HG03521 (cell line): ENCODE measurements at regions not wholly inside any gene's neighbourhood (a gene's known extent, or its start where the extent isn't known, plus 50 kb on each side); places are given as distances from the start of the nearest gene placed in this dataset.
"Not testable (repeated sequence)": the region's sequence is repeated elsewhere in the genome, so short reads cannot be mapped to it uniquely, and the experiment has no call there.

Experiments
- ATAC-seq: cut with Tn5 transposase; IDR thresholded peaks from one replicate; pipeline ENCODE4 v1.9.1; 2021; ENCODE audit warnings: mild to moderate bottlenecking, moderate library complexity; ENCODE audit not compliant: unreplicated experiment

DNA sequence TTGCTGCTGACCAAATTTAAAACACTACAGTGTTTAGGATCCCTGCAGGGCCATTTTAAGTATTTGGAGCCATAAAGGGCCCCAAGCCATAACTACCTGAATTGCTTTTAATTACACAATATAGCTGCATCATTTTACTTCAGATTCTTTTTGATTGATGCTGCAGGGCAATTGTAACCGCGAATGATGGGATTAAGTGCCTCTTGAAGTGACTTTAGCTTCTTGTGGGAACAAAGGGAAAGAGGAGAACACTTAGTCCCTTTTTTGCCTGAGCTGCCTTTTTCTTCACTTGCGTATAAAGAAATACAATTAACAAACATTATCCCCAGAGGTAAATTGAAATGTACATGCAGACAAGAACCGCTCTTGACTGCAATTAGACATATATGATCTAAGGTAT lies 228.5 kb downstream of the ZIC5 start:
- ATAC-seq: no peak

GRCh38 chr13:99741960-99742359 lies 229.6 kb downstream of the ZIC5 start:
- ATAC-seq: no peak

DNA sequence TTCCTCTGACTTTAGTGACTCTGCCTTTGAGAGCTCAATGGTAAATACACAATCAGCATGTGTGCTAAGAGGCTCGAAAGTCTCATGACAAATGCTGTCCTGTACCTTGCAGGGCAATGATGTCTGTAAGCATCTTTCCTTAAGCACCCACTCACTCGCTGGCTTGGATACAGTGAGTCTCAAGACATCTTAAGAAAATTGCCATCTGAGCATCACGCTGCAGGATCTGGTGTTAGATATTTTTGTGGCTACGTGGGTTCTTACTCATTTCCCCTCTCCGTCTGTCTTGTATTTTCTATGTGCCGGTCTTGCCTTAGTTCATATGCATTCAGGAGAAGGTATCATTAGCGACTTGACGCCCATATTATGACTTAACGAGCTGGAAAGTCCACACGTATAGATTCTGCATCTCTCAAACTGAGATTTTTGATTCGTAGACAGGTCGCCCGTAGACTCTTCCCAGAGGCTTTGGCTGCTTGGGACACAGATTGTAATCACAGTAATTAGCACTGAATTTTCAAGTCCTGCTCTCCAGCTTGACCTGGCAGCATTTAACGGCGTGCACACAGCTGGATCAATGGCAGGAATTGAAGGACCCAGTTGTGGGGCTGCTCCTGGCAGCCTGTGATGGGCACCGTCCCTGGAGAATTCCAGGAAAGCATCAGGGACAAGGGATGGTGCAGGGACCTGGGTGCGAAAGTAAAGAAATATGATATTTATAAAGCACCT lies 231.2 kb downstream of the ZIC5 start:
- no peak for ATAC-seq

- no peak for ATAC-seq
These were observed 232.9 kb downstream of the ZIC5 start for GRCh38 chr13:99738626-99739025.

- ATAC-seq: no peak
These were observed 233.9 kb downstream of the ZIC5 start for GRCh38 chr13:99737481-99738245.

DNA sequence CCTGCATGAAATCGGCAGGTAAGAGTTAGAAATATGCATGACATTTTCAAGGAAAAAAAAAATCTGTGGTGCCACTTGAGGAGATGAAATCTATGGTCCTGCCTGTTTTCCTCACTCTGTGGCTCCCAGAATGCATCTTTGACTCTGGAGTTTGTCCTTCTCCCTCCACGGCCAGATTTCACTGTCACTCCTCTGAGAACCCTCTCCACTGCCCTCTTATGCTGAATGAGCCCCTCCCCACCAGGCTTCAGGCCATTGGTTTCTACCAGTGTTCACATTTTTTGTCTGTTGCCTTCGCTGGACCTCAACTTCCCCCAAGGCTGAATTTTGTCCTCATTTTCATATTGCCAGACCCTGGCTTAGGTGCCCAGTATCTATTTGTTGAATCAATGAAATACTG lies 235.0 kb downstream of the ZIC5 start:
- no peak for ATAC-seq

GRCh38 chr13:99734013-99734693 lies 232.9 kb downstream of the TM9SF2 start:
- no peak for ATAC-seq

- no peak for ATAC-seq
These were observed 232.1 kb downstream of the TM9SF2 start for GRCh38 chr13:99733346-99733745.

- ATAC-seq: no peak
These were observed 230.5 kb downstream of the TM9SF2 start for GRCh38 chr13:99731747-99732146.

- no peak for ATAC-seq
These were observed 229.1 kb downstream of the TM9SF2 start for GRCh38 chr13:99730403-99730802.

DNA sequence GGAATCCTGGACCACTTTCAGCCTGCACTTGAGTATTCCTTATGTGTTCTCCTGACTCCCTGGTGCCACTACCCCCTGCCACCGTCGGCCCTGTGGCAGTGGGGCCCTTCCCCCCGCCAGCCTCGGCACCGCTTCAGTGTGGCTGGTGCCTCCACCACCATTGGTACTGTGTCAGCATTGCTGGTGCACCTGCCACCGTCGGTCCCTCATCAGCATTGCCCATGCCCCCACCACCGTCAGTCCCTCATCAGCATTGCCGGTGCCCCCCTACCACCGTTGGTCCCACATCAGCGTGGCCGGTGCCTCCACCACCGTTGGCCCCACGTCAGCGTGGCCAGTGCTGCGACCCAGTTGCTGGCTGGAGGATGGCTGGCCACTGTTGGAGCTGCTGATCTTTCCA lies 228.5 kb downstream of the TM9SF2 start:
- ATAC-seq: no peak

GRCh38 chr13:99727651-99728050 lies 226.4 kb downstream of the TM9SF2 start:
- ATAC-seq: not testable (repeated sequence)

DNA sequence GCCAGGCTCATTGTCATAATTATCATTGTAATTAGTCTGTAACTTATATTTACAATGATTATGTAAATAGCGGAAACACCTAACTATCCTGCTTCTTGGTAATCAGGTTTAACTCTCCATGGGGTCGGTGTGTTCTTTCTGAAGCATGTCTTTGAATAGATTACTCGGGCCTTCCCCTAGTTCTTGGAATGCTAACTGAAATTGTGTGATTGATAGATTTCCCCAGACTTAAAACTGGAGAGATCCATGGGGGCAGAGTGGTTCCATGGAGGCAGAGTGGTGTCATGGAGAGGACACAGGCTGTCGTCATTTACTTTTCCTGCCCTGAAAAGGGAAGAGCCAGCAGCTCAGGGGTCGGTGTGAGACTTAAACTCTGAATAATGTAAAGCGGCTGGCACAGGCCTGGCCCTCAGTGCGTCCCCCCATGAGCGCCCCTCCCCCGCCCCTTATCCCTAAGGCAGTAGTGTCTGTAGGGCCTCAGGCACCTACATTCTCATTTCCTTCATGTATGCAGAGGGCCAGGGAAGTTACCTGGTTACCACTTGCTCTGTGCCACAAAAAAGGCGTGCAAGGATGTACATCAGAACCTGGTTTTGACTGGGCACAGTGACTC lies 225.1 kb downstream of the TM9SF2 start:
- no peak for ATAC-seq

DNA sequence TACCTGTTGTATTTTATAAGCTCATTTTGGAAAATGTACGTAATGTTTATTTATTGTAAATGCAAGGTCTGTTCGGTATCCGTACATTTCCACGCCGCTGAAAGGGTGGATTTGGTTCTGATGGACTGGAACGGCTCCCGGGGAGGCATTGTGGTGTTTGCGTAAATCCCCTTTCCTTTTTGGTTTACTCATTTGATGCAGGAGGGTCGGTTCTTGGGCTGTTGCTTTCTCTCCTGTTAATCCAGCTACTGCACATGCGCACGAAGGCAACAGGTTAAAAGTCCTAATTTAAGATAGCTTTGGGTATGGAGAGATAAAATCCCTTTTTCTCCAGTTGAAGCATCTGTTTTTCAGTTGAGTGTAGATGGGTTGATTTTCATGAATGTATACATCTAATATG lies 224.4 kb downstream of the TM9SF2 start:
- no peak for ATAC-seq

DNA sequence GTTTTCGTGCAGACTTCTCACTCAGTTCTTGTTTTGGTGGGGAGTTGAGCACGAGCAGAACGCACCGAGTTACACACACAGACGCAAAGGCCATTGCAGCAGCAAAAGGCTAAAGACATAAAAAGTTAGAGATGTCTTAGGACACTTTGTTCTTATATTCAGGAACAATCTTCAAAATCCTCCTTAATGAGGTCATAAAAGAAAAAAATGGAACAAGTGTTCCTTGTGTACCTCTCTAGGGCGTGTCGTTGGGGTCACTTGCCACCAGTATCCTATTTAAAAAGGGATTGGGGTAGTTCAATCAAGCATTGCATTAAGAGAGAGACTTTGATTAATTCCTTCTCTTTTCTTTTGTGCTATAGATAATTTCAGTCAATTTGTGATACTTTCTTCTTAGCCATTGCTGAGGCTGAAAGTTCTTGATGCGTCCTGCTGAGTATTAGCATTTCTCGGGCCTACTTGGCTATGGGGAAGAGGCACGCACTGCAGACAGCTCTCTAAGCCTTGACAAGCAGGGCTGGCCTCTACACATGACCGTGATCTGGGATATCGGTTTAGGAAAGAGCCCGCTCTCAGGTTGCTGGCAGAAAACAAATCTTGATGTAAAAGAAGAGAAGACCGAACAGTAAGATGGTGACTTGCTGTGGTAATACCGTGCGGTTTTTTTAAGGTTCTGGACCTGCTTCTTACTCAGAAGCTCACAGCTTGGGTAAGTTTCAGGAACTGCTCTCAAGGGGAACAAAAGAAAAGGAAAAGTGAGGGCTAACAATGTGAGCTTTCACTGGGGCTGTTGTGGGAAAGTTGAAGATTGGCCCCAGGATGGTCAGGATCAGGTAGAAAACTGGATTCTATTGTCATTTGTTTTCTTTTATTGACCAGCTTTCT lies 223.6 kb downstream of the TM9SF2 start:
- ATAC-seq: no peak

DNA sequence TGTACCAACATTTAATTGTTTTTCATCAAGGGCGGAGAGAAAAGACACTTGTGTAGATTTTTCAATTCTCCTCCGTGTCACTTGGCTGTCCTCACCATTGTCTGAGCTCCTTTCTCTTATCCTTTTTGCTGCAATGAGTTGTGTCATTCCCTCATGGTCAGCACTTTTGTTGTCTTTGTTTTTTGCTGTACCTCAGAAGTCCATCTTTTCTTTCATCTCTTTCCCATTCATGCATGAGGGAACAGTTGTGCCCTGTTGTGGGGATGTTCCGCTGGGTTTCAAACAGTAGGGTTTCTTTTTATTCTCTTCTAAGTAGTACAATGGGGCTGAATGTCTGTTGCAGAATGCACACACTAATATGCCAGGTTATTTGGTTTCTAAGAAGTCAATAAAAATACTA lies 222.6 kb downstream of the TM9SF2 start:
- no peak for ATAC-seq

- ATAC-seq: no peak
These were observed 221.7 kb downstream of the TM9SF2 start for GRCh38 chr13:99722931-99723330.

GRCh38 chr13:99722338-99722818 lies 221.1 kb downstream of the TM9SF2 start:
- ATAC-seq: no peak

GRCh38 chr13:99721606-99722337 lies 220.5 kb downstream of the TM9SF2 start:
- ATAC-seq: no peak
